ENCODE measurements at regions not wholly inside any gene's neighbourhood (a gene's known extent, or its start where the extent isn't known, plus 50 kb on each side); places are given as distances from the start of the nearest gene placed in this dataset.

- no peak overlapping the region for H3K9ac ChIP-seq (replicated peaks; ENCODE audit: extremely low read depth, insufficient read depth, low read length)
- H3K9me1 ChIP-seq (replicated peaks; ENCODE audit: control insufficient read depth, extremely low read depth, insufficient read depth, low read length) = no peaks in the 10 kb centered on the region
- H3K4me1 ChIP-seq (ENCODE audit: control insufficient read depth, extremely low read depth, insufficient read depth, low read length) = no peaks in the 10 kb centered on the region
- BruUV-seq (replicated peaks) = no TSS peak
- H3K9me3 ChIP-seq (replicated peaks; ENCODE audit: control insufficient read depth, insufficient read depth, low read length) = no peaks in the 10 kb centered on the region
- H4K20me1 ChIP-seq (replicated peaks; ENCODE audit: control insufficient read depth, extremely low read depth, insufficient read depth, low read length) = no peaks in the 10 kb centered on the region
- ChIA-PET POLR2A (no interaction called here), CTCF (no interaction called here)
- H2AFZ ChIP-seq (ENCODE audit: low read depth, low read length) = no peak overlapping the region
- intact Hi-C loops (cut with micrococcal nuclease) (no loop called here), dilution Hi-C loops (cut with MboI; ENCODE audit: extremely low pct_ligation_motif_present, low sequenced_read_pairs) (no loop called here)
- H3K36me3 ChIP-seq (ENCODE audit: control insufficient read depth in 2 of 2, extremely low read depth in 1 of 2, insufficient read depth in 2 of 2, low read length in 2 of 2) = no peaks in the 10 kb centered on the region
- TF ChIP-seq, protein P1, sequence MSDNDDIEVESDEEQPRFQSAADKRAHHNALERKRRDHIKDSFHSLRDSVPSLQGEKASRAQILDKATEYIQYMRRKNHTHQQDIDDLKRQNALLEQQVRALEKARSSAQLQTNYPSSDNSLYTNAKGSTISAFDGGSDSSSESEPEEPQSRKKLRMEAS (IDR thresholded peaks at IDR 0.05; ENCODE audit: insufficient read depth, insufficient read length) = no peak
- TF ChIP-seq FOS (IDR thresholded peaks at IDR 0.05; ENCODE audit: borderline replicate concordance, insufficient read depth, low read length) (no peak), EZH2 (IDR thresholded peaks at IDR 0.05; ENCODE audit: borderline replicate concordance, low read depth, low read length, severe bottlenecking) (peak; percentile 1)
- TF ChIP-seq, protein P2, sequence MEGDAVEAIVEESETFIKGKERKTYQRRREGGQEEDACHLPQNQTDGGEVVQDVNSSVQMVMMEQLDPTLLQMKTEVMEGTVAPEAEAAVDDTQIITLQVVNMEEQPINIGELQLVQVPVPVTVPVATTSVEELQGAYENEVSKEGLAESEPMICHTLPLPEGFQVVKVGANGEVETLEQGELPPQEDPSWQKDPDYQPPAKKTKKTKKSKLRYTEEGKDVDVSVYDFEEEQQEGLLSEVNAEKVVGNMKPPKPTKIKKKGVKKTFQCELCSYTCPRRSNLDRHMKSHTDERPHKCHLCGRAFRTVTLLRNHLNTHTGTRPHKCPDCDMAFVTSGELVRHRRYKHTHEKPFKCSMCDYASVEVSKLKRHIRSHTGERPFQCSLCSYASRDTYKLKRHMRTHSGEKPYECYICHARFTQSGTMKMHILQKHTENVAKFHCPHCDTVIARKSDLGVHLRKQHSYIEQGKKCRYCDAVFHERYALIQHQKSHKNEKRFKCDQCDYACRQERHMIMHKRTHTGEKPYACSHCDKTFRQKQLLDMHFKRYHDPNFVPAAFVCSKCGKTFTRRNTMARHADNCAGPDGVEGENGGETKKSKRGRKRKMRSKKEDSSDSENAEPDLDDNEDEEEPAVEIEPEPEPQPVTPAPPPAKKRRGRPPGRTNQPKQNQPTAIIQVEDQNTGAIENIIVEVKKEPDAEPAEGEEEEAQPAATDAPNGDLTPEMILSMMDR (IDR thresholded peaks at IDR 0.05; ENCODE audit: extremely low read depth in 1 of 2, insufficient read depth in 1 of 2, low read depth in 1 of 2, low read length in 2 of 2) = no peak
- H3K27ac ChIP-seq (ENCODE audit: insufficient read depth, low read depth, low read length) = no peak overlapping the region
- H3K4me2 ChIP-seq (ENCODE audit: insufficient read depth, low read length) = no peak overlapping the region
- no peak overlapping the region for H3K4me3 ChIP-seq (replicated peaks in 1 of 3; ENCODE audit: insufficient read depth in 1 of 3, low read depth in 1 of 3, low read length in 3 of 3)
- peaks cover 55% of the 10 kb centered on the region in 2 experiments for H3K27me3 ChIP-seq (ENCODE audit: control insufficient read depth in 2 of 2, insufficient read depth in 2 of 2, low read length in 2 of 2)
- no peaks in the 10 kb centered on the region for H3K79me2 ChIP-seq (ENCODE audit: control insufficient read depth, insufficient read depth, low read length)
- no peak for DNase-seq (ENCODE audit: low read depth, low spot score)
- FAIRE-seq = no peak
These were observed 92.0 kb upstream of the PAX2 start for GRCh38 chr10:100653238-100653956.

Measured in endothelial cell of umbilical vein (primary cell).